Panc1 (cell line): ENCODE measurements at regions not wholly inside any gene's neighbourhood (a gene's known extent, or its start where the extent isn't known, plus 50 kb on each side); places are given as distances from the start of the nearest gene placed in this dataset.

Experiments
- POLR2AphosphoS5 ChIP-seq: IDR thresholded peaks from 2 replicates; pipeline ENCODE4 v1.6.1; 2012; ENCODE audit warnings: mild to moderate bottlenecking, low read depth, low read length, moderate library complexity
- SIN3A ChIP-seq: IDR thresholded peaks from 2 replicates; pipeline ENCODE4 v1.6.1; 2012; ENCODE audit warnings: low read depth, mild to moderate bottlenecking, low read length, moderate library complexity, borderline replicate concordance; ENCODE audit not compliant: insufficient read depth
- TCF7L2 ChIP-seq: IDR thresholded peaks from 2 replicates; pipeline ENCODE4 v1.6.1; 2011; ENCODE audit warnings: mild to moderate bottlenecking, low read depth, low read length, inconsistent platforms
- TF ChIP-seq, protein P1 (sequence below): fragments of 450-650 bp; IDR thresholded peaks from 2 replicates; pipeline ENCODE4 v1.5.1; 2017; ENCODE audit warnings: mild to moderate bottlenecking
- TF ChIP-seq, protein P2 (sequence below), 2 experiments: IDR thresholded peaks; 2 replicates each; pipeline ENCODE4 v1.6.1; 2011 to 2012; ENCODE audit warnings: low read depth in 2 of 2, control low read depth in 1 of 2, low read length in 1 of 2, mild to moderate bottlenecking in 1 of 2, moderate library complexity in 1 of 2; ENCODE audit not compliant: insufficient read depth in 1 of 2

- TF ChIP-seq POLR2AphosphoS5 (no peak), TCF7L2 (no peak), SIN3A (no peak)
- TF ChIP-seq, protein P1, sequence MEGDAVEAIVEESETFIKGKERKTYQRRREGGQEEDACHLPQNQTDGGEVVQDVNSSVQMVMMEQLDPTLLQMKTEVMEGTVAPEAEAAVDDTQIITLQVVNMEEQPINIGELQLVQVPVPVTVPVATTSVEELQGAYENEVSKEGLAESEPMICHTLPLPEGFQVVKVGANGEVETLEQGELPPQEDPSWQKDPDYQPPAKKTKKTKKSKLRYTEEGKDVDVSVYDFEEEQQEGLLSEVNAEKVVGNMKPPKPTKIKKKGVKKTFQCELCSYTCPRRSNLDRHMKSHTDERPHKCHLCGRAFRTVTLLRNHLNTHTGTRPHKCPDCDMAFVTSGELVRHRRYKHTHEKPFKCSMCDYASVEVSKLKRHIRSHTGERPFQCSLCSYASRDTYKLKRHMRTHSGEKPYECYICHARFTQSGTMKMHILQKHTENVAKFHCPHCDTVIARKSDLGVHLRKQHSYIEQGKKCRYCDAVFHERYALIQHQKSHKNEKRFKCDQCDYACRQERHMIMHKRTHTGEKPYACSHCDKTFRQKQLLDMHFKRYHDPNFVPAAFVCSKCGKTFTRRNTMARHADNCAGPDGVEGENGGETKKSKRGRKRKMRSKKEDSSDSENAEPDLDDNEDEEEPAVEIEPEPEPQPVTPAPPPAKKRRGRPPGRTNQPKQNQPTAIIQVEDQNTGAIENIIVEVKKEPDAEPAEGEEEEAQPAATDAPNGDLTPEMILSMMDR, result no peak
- TF ChIP-seq, protein P2, sequence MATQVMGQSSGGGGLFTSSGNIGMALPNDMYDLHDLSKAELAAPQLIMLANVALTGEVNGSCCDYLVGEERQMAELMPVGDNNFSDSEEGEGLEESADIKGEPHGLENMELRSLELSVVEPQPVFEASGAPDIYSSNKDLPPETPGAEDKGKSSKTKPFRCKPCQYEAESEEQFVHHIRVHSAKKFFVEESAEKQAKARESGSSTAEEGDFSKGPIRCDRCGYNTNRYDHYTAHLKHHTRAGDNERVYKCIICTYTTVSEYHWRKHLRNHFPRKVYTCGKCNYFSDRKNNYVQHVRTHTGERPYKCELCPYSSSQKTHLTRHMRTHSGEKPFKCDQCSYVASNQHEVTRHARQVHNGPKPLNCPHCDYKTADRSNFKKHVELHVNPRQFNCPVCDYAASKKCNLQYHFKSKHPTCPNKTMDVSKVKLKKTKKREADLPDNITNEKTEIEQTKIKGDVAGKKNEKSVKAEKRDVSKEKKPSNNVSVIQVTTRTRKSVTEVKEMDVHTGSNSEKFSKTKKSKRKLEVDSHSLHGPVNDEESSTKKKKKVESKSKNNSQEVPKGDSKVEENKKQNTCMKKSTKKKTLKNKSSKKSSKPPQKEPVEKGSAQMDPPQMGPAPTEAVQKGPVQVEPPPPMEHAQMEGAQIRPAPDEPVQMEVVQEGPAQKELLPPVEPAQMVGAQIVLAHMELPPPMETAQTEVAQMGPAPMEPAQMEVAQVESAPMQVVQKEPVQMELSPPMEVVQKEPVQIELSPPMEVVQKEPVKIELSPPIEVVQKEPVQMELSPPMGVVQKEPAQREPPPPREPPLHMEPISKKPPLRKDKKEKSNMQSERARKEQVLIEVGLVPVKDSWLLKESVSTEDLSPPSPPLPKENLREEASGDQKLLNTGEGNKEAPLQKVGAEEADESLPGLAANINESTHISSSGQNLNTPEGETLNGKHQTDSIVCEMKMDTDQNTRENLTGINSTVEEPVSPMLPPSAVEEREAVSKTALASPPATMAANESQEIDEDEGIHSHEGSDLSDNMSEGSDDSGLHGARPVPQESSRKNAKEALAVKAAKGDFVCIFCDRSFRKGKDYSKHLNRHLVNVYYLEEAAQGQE (IDR thresholded peaks at IDR 0.05; ENCODE audit: insufficient read depth in 1 of 2, low read depth in 2 of 2, low read length in 1 of 2), result no peak
Measured at GRCh38 chr3:159480046-159480445, 508.6 kb upstream of the IL12A start.
